ENCODE measurements at regions not wholly inside any gene's neighbourhood (a gene's known extent, or its start where the extent isn't known, plus 50 kb on each side); places are given as distances from the start of the nearest gene placed in this dataset.

DNA sequence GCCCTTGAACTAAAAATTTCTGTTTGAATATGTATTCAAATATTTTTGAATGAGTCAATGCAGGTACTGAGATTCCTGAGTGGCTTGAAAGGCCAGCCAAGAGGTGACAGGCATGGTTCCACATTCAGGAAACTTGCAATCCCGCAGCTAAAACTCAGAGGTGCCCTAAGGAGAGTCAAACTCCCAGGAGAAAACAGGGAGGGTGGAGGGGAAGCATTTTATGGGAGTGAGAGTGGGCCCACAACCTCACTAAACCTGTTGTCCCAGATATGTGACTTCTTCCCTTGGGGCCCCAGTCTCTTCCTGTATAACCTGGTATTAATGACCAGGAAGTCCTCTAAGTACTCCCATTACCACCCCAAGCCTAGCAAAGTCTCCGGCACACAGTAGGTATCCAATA, 189.6 kb downstream of the PLPP3 start:
- TF ChIP-seq ZNF232 (CRISPR knock-in tag; IDR thresholded peaks at IDR 0.05; ENCODE audit: borderline replicate concordance) (no peak), E2F5 (CRISPR knock-in tag; conservative IDR thresholded peaks at IDR 0.05) (no peak), ARID2 (CRISPR knock-in tag; IDR thresholded peaks at IDR 0.05; ENCODE audit: borderline replicate concordance) (no peak), TBL1XR1 (IDR thresholded peaks at IDR 0.05; ENCODE audit: borderline replicate concordance, low read length, partially characterized antibody) (no peak), RAD21 (CRISPR knock-in tag; IDR thresholded peaks at IDR 0.05) (no peak), ZHX2 (IDR thresholded peaks at IDR 0.05; ENCODE audit: low read depth) (no peak), ZHX2 (CRISPR knock-in tag; IDR thresholded peaks at IDR 0.05; ENCODE audit: borderline replicate concordance) (no peak), KIAA2018 (CRISPR knock-in tag; IDR thresholded peaks at IDR 0.05; ENCODE audit: borderline replicate concordance) (no peak)
- TF ChIP-seq, protein P1, sequence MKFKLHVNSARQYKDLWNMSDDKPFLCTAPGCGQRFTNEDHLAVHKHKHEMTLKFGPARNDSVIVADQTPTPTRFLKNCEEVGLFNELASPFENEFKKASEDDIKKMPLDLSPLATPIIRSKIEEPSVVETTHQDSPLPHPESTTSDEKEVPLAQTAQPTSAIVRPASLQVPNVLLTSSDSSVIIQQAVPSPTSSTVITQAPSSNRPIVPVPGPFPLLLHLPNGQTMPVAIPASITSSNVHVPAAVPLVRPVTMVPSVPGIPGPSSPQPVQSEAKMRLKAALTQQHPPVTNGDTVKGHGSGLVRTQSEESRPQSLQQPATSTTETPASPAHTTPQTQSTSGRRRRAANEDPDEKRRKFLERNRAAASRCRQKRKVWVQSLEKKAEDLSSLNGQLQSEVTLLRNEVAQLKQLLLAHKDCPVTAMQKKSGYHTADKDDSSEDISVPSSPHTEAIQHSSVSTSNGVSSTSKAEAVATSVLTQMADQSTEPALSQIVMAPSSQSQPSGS (CRISPR knock-in tag; IDR thresholded peaks at IDR 0.05) = no peak
- TF ChIP-seq, protein P2, sequence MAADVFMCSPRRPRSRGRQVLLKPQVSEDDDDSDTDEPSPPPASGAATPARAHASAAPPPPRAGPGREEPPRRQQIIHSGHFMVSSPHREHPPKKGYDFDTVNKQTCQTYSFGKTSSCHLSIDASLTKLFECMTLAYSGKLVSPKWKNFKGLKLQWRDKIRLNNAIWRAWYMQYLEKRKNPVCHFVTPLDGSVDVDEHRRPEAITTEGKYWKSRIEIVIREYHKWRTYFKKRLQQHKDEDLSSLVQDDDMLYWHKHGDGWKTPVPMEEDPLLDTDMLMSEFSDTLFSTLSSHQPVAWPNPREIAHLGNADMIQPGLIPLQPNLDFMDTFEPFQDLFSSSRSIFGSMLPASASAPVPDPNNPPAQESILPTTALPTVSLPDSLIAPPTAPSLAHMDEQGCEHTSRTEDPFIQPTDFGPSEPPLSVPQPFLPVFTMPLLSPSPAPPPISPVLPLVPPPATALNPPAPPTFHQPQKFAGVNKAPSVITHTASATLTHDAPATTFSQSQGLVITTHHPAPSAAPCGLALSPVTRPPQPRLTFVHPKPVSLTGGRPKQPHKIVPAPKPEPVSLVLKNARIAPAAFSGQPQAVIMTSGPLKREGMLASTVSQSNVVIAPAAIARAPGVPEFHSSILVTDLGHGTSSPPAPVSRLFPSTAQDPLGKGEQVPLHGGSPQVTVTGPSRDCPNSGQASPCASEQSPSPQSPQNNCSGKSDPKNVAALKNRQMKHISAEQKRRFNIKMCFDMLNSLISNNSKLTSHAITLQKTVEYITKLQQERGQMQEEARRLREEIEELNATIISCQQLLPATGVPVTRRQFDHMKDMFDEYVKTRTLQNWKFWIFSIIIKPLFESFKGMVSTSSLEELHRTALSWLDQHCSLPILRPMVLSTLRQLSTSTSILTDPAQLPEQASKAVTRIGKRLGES (CRISPR knock-in tag; IDR thresholded peaks at IDR 0.05; ENCODE audit: borderline replicate concordance) = no peak
- TF ChIP-seq, protein P3, sequence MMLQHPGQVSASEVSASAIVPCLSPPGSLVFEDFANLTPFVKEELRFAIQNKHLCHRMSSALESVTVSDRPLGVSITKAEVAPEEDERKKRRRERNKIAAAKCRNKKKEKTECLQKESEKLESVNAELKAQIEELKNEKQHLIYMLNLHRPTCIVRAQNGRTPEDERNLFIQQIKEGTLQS (CRISPR knock-in tag; IDR thresholded peaks at IDR 0.05) = no peak
